HEK293 (cell line): ENCODE measurements at regions not wholly inside any gene's neighbourhood (a gene's known extent, or its start where the extent isn't known, plus 50 kb on each side); places are given as distances from the start of the nearest gene placed in this dataset.

Experiments used
- CTCF ChIA-PET: fragments of 350-600 bp; formaldehyde crosslinking; extraction: SDS; loops from one replicate; lab custom pipeline; 2021; ENCODE audit warnings: antibody characterized with exemption; lab: Yijun Ruan, JAX
- POLR2A ChIA-PET: fragments of 300-600 bp; formaldehyde crosslinking; extraction: SDS; loops from one replicate; lab custom pipeline; 2020; ENCODE audit warnings: antibody characterized with exemption, inconsistent platforms; lab: Yijun Ruan, JAX
- H3K27ac ChIP-seq: fragments of 200-500 bp; sonication (Bioruptor generic); 2 replicates; pipeline ENCODE4 v1.5.1; 2014; ENCODE audit warnings: low read depth, low read length, control low read depth, inconsistent platforms; ENCODE audit errors: extremely low read depth
- H3K36me3 ChIP-seq, 2 experiments: fragments of 200-500 bp in 1 of 2; sonication (Bioruptor generic) in 1 of 2; 1 replicate in 1 of 2; 2 replicates in 1 of 2; pipeline ENCODE4 v1.5.1; 2014 to 2017; ENCODE audit warnings: inconsistent platforms in 2 of 2, low read length in 2 of 2; ENCODE audit not compliant: control insufficient read depth in 2 of 2, insufficient read depth in 1 of 2
- H3K4me1 ChIP-seq: fragments of 200-500 bp; sonication (Bioruptor generic); 2 replicates; pipeline ENCODE4 v1.5.1; 2014; ENCODE audit warnings: mild to moderate bottlenecking, low read length, inconsistent platforms; ENCODE audit not compliant: control insufficient read depth, insufficient read depth
- H3K4me3 ChIP-seq: 2 replicates; pipeline ENCODE4 v1.5.1; 2011; ENCODE audit warnings: low read depth, mild to moderate bottlenecking, control low read depth, low read length, moderate library complexity
- H3K9me3 ChIP-seq: fragments of 200-500 bp; sonication (Bioruptor generic); 2 replicates; pipeline ENCODE4 v1.5.1; 2014; ENCODE audit warnings: low read depth, low read length, inconsistent platforms; ENCODE audit not compliant: control insufficient read depth, insufficient read depth
- BCL6B ChIP-seq: fragments of 450-650 bp; formaldehyde crosslinking; IDR thresholded peaks from 2 replicates; pipeline ENCODE4 v1.5.1; 2017; ENCODE audit warnings: missing biosample characterization, missing genetic modification characterization
- CTCF ChIP-seq: fragments of 450-650 bp; formaldehyde crosslinking; IDR thresholded peaks from 2 replicates; pipeline ENCODE4 v1.5.1; 2016; ENCODE audit warnings: missing biosample characterization, missing genetic modification characterization
- HOXA7 ChIP-seq: sonication (generic); formaldehyde crosslinking; IDR thresholded peaks from 2 replicates; pipeline ENCODE4 v1.8.1; 2022; ENCODE audit warnings: missing genetic modification reagents, borderline replicate concordance
- KLF17 ChIP-seq: fragments of 450-650 bp; formaldehyde crosslinking; IDR thresholded peaks from 2 replicates; pipeline ENCODE4 v1.5.1; 2016; ENCODE audit warnings: missing biosample characterization, missing genetic modification characterization
- KLF7 ChIP-seq: fragments of 450-650 bp; formaldehyde crosslinking; IDR thresholded peaks from 2 replicates; pipeline ENCODE4 v1.5.1; 2016; ENCODE audit warnings: missing biosample characterization, missing genetic modification characterization, borderline replicate concordance
- OSR2 ChIP-seq: fragments of 450-650 bp; formaldehyde crosslinking; IDR thresholded peaks from 2 replicates; pipeline ENCODE4 v1.5.1; 2016; ENCODE audit warnings: missing biosample characterization, missing genetic modification characterization
- RBAK ChIP-seq: fragments of 450-650 bp; formaldehyde crosslinking; IDR thresholded peaks from 2 replicates; pipeline ENCODE4 v1.5.1; 2016; ENCODE audit warnings: missing biosample characterization, missing genetic modification characterization
- REPIN1 ChIP-seq: fragments of 450-650 bp; formaldehyde crosslinking; IDR thresholded peaks from 2 replicates; pipeline ENCODE4 v1.5.1; 2017; ENCODE audit warnings: missing biosample characterization, missing genetic modification characterization, low read depth
- ZNF146 ChIP-seq: fragments of 450-650 bp; formaldehyde crosslinking; IDR thresholded peaks from 2 replicates; pipeline ENCODE4 v1.5.1; 2016; ENCODE audit warnings: missing biosample characterization, missing genetic modification characterization
- ZNF169 ChIP-seq: fragments of 450-650 bp; formaldehyde crosslinking; IDR thresholded peaks from 2 replicates; pipeline ENCODE4 v1.5.1; 2016; ENCODE audit warnings: missing biosample characterization, missing genetic modification characterization
- ZNF214 ChIP-seq: fragments of 450-650 bp; formaldehyde crosslinking; IDR thresholded peaks from 2 replicates; pipeline ENCODE4 v1.5.1; 2017; ENCODE audit warnings: missing biosample characterization, mild to moderate bottlenecking, missing genetic modification characterization, borderline replicate concordance
- ZNF266 ChIP-seq: fragments of 450-650 bp; formaldehyde crosslinking; IDR thresholded peaks from 2 replicates; pipeline ENCODE4 v1.5.1; 2016; ENCODE audit warnings: missing biosample characterization, missing genetic modification characterization, low read depth
- ZNF426 ChIP-seq: fragments of 450-650 bp; formaldehyde crosslinking; IDR thresholded peaks from 2 replicates; pipeline ENCODE4 v1.5.1; 2017; ENCODE audit warnings: missing biosample characterization, missing genetic modification characterization, mild to moderate bottlenecking, inconsistent platforms, moderate library complexity
- ZNF561 ChIP-seq: fragments of 450-650 bp; IDR thresholded peaks from 2 replicates; pipeline ENCODE4 v1.5.1; 2018; ENCODE audit warnings: missing biosample characterization, missing genetic modification characterization, borderline replicate concordance
- ZNF610 ChIP-seq: fragments of 450-650 bp; formaldehyde crosslinking; IDR thresholded peaks from 2 replicates; pipeline ENCODE4 v1.5.1; 2016; ENCODE audit warnings: missing biosample characterization, missing genetic modification characterization, borderline replicate concordance
- ZNF629 ChIP-seq: fragments of 450-650 bp; formaldehyde crosslinking; IDR thresholded peaks from 2 replicates; pipeline ENCODE4 v1.5.1; 2017; ENCODE audit warnings: missing biosample characterization, missing genetic modification characterization
- ZNF639 ChIP-seq: fragments of 450-650 bp; formaldehyde crosslinking; IDR thresholded peaks from 2 replicates; pipeline ENCODE4 v1.5.1; 2016; ENCODE audit warnings: missing biosample characterization, missing genetic modification characterization
- ZNF654 ChIP-seq: fragments of 450-650 bp; formaldehyde crosslinking; IDR thresholded peaks from 2 replicates; pipeline ENCODE4 v1.5.1; 2016; ENCODE audit warnings: low read depth, missing biosample characterization, missing genetic modification characterization
- ZNF704 ChIP-seq: fragments of 450-650 bp; formaldehyde crosslinking; IDR thresholded peaks from 2 replicates; pipeline ENCODE4 v1.5.1; 2016; ENCODE audit warnings: missing biosample characterization, missing genetic modification characterization
- ZNF792 ChIP-seq: fragments of 450-650 bp; formaldehyde crosslinking; IDR thresholded peaks from 2 replicates; pipeline ENCODE4 v1.5.1; 2016; ENCODE audit warnings: missing biosample characterization, missing genetic modification characterization

GRCh38 chr20:57061051-57061900, 205.2 kb downstream of the BMP7 start:
- no peaks in the 10 kb centered on the region for H3K4me1 ChIP-seq
- ChIA-PET CTCF (interaction anchor here (0.5 to 4.3 kb wide), 37 partner anchors 10 to 873 kb away, joined by 3 to 38 read pairs (median 4); no protein-coding TSS in a partner anchor), POLR2A (no interaction called here)
- no peaks in the 10 kb centered on the region for H3K9me3 ChIP-seq
- H3K4me3 ChIP-seq, result no peak overlapping the region
- H3K36me3 ChIP-seq, result no peaks in the 10 kb centered on the region
- TF ChIP-seq KLF17 (tag by site-specific recombination) (no peak), BCL6B (tag by site-specific recombination) (no peak), ZNF654 (tag by site-specific recombination) (peak; percentile 77), KLF7 (tag by site-specific recombination) (no peak), ZNF169 (tag by site-specific recombination) (no peak), CTCF (peak; percentile 62; the same call in 1 of the 2 replicates), ZNF146 (tag by site-specific recombination) (no peak), RBAK (tag by site-specific recombination) (no peak), ZNF266 (no peak), ZNF561 (tag by site-specific recombination) (no peak), ZNF704 (no peak), ZNF629 (tag by site-specific recombination) (no peak), ZNF792 (tag by site-specific recombination) (no peak), HOXA7 (CRISPR knock-in tag) (no peak), REPIN1 (tag by site-specific recombination) (no peak)
- H3K27ac ChIP-seq, result no peak overlapping the region

GRCh38 chr20:57062241-57062640, 204.2 kb downstream of the BMP7 start:
- Histone ChIP-seq H3K36me3 (no peaks in the 10 kb centered on the region), H3K4me3 (no peak overlapping the region), H3K9me3 (no peaks in the 10 kb centered on the region), H3K4me1 (no peaks in the 10 kb centered on the region), H3K27ac (no peak overlapping the region)
- CTCF ChIA-PET, result interaction anchor here (0.5 to 4.3 kb wide), 16 partner anchors 9 to 524 kb away, joined by 3 to 38 read pairs (median 4); no protein-coding TSS in a partner anchor
- TF ChIP-seq ZNF639 (tag by site-specific recombination) (no peak), ZNF610 (tag by site-specific recombination) (no peak), ZNF214 (tag by site-specific recombination) (no peak), ZNF426 (tag by site-specific recombination) (no peak), OSR2 (tag by site-specific recombination) (no peak), ZNF792 (tag by site-specific recombination) (no peak)
- TF ChIP-seq, all 188 proteins: peak for 0
- POLR2A ChIA-PET, result no interaction called here
